ENCODE measurements at regions not wholly inside any gene's neighbourhood (a gene's known extent, or its start where the extent isn't known, plus 50 kb on each side); places are given as distances from the start of the nearest gene placed in this dataset.
"Not testable (repeated sequence)": the region's sequence is repeated elsewhere in the genome, so short reads cannot be mapped to it uniquely, and the experiment has no call there.

DNA sequence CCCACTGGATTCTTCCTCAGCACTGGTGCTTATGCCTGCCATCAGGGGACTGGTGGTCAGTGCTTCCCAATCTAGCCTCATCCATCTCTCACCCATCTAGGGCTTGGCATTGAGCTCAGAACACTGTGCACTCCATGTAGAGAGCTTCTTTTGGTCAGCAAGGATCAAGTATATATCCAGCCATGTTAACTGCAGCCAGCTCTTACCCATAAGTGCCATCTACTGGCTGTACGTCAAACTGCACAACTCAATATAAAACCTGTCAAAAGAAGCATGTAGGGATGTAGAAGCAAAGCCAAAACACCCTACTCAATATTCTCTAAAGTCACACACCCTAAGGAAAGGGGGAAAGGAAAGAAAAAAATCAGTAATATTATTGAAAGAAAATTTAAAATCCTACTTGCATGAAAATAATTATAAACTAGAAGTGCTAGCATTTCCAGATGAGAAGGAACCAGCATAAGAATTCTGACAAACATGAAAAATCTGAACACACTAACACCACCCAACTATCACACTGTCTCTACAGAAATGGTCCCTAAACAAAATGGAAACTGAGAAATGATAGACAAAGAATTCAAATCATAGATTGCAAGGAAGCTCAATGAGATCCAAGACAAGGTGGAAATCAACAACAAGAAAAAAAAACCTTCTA is 531.1 kb upstream of the STEAP1 start:
- Mint-ChIP-seq H3K9me3 (peaks cover 0 to 2% of the 10 kb centered on the region in 2 donors), H3K4me3 (no peak overlapping the region), H3K4me1 (ENCODE audit: low read depth) (peaks cover 31% of the 10 kb centered on the region), H3K27me3 (ENCODE audit: low read depth) (no peaks in the 10 kb centered on the region), H3K36me3 (ENCODE audit: insufficient read depth in 2 of 2) (no peaks in the 10 kb centered on the region), H3K27ac (no peak overlapping the region)
- ATAC-seq (replicated peaks in 1 of 2) (peak; percentile 58 to 62), DNase-seq (peak; percentile 5 to 8)

DNA sequence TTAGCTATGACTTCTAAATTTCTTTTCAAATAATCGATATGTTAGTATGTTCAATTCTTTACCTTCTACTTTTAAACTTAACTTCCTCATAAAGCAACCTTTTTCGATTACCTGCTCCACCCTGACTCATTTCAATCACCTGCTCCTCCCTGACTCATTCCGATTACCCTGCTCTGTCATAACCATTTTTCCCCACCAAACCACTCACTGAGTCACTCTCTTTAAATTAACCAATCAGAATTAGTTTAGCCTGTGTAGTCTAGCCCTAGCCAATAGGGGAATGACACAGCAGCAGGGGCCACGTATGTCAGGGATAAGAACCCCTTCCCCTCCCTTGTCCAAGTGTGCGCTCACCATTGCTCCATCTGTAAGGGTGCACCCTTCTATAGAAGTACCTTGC is 530.1 kb upstream of the STEAP1 start:
- peak; percentile 60 to 68 for ATAC-seq (replicated peaks in 1 of 2)
- peaks cover 31% of the 10 kb centered on the region for H3K4me1 Mint-ChIP-seq (ENCODE audit: low read depth)

DNA sequence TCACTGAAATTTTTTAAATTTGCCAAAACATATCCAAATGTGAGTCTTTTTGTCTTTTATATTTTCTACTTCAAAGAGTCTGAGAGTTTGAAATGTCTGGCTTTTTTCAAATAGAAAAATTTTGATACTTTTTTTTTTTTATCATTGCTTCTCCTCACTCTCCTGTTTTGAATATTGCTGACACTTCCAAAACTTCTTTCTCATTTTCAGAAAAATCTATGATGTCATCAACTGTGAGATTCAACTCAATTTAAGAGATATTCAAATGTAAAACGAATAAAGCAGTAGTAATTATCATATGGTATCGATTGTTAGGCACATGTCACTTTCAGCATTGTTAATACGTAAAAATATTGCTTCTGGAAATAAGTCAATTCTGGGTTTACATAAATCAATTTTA is 505.8 kb upstream of the STEAP1 start:
- no peaks in the 10 kb centered on the region for H3K9me3 Mint-ChIP-seq
- H3K4me1 Mint-ChIP-seq (ENCODE audit: low read depth), result no peaks in the 10 kb centered on the region
- ATAC-seq (replicated peaks in 1 of 2), result no peak
- H3K27me3 Mint-ChIP-seq (ENCODE audit: low read depth), result no peaks in the 10 kb centered on the region
- no peaks in the 10 kb centered on the region for H3K36me3 Mint-ChIP-seq (ENCODE audit: insufficient read depth in 2 of 2)
- no peak for DNase-seq
- no peak overlapping the region for H3K4me3 Mint-ChIP-seq
- no peak overlapping the region for H3K27ac Mint-ChIP-seq

More for the DNA sequence above, 530.1 kb upstream of the STEAP1 start:
- H3K4me3 Mint-ChIP-seq; H3K27me3 Mint-ChIP-seq (ENCODE audit: low read depth); H3K9me3 Mint-ChIP-seq; H3K36me3 Mint-ChIP-seq (ENCODE audit: insufficient read depth in 2 of 2); H3K27ac Mint-ChIP-seq: not testable (repeated sequence)
- peak; percentile 5 to 21 for DNase-seq

DNA sequence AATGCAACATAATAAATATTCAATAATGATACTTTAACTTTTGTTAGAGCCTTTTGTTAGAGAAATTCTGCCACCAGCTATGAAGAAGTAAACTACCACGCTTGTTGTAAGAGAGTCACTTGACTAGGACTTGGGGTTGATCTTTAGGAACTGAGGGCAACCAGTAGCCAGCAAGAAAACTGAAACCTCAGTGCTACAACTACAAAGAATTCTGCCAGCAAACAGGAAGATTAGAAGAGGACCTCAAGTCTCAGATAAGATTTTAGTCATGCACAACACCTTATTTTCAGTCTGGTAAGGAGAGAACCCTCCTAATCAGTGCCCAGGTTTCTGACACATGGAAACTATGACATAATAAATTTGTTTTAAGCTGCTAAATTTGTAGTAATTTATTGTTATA is 498.3 kb upstream of the STEAP1 start:
- no peaks in the 10 kb centered on the region for H3K4me1 Mint-ChIP-seq (ENCODE audit: low read depth)
- no peak for ATAC-seq (replicated peaks in 1 of 2)
- H3K36me3 Mint-ChIP-seq (ENCODE audit: insufficient read depth in 2 of 2), result no peaks in the 10 kb centered on the region

DNA sequence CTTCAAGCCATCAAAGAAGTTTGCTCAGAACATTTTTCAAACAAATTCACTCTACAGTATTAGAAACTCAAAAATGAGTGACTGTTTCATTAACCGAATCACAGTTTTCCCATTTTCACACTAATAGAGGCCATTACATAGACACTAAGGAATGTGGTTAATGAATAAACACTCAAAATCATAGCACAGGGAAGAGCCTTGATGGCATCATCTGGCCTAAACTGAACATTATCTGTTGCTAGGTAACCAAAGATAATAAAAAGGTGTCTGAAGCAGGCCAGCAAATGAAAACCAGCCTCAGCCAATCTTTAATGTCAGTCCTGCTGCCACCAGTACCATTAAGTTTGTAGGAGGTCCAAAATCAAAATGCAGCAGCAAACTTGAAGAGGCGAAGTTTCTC is 492.4 kb upstream of the STEAP1 start:
- Mint-ChIP-seq H3K27me3 (ENCODE audit: low read depth) (peaks cover 7% of the 10 kb centered on the region), H3K4me3 (no peak overlapping the region), H3K36me3 (ENCODE audit: insufficient read depth in 2 of 2) (no peaks in the 10 kb centered on the region), H3K9me3 (peaks cover 0 to 2% of the 10 kb centered on the region in 2 donors), H3K27ac (no peak overlapping the region), H3K4me1 (ENCODE audit: low read depth) (no peaks in the 10 kb centered on the region)
- DNase-seq, result no peak
- no peak for ATAC-seq (replicated peaks in 1 of 2)

More for the DNA sequence above, 498.3 kb upstream of the STEAP1 start:
- no peak for DNase-seq
- Mint-ChIP-seq H3K9me3 (peaks cover 0 to 3% of the 10 kb centered on the region in 2 donors), H3K27ac (no peak overlapping the region), H3K27me3 (ENCODE audit: low read depth) (no peaks in the 10 kb centered on the region), H3K4me3 (no peak overlapping the region)

DNA sequence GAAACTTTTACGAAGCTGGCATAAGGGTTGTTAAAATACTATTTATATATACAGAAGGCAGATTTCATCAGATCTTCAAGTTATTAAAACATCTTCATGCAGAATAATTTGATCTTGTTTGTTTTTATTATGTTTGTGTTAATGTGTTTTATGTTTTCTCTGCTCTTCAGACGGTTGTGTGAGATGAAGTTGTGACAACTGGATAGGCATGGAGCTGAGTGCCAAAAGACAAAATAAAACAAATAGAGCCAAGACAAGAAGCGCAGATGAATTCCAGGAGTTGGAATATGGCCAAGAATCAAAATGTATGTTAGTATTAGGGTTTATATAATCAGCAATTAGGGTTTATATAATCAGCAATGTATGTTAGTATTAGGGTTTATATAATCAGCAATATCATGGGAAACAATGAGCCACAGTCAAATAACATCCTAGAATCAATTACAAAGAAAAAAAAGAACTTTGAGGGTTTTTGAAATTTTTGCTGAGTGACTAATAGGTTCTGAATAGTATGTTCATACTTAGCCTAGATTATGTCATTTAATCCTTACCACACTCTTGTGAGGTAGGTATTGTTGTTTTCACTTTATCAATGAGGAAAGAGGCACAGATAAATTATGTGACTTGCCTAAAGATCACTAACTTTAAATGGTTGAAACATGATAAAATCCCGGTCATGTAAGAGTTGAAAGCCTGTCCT is 488.0 kb upstream of the STEAP1 start:
- peaks cover 0 to 2% of the 10 kb centered on the region in 2 donors for H3K36me3 Mint-ChIP-seq (ENCODE audit: insufficient read depth in 2 of 2)
- peaks cover 7% of the 10 kb centered on the region for H3K27me3 Mint-ChIP-seq (ENCODE audit: low read depth)
- DNase-seq (no peak), ATAC-seq (replicated peaks in 1 of 2) (no peak)
- H3K9me3 Mint-ChIP-seq, result peaks cover 0 to 7% of the 10 kb centered on the region in 2 donors
- no peaks in the 10 kb centered on the region for H3K4me1 Mint-ChIP-seq (ENCODE audit: low read depth)
- no peak overlapping the region for H3K27ac Mint-ChIP-seq
- no peak overlapping the region for H3K4me3 Mint-ChIP-seq

DNA sequence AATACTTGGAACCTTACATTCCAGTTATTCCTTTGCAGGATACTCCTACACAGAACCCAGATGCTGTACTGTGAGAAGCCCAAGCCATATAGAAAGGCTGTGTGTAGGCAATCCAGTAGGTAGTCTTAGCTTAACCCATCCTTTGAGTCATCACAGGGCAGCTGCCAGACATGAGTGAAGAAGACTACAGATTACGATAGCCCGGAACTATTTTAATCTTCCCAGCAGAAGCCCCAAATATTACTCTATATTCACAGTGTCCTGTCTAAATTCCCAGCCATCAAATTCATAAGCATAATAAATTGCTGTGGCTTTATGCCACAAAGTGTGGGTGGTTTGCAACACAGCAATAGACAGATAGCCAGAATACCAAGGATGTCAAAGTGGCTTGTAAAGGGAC is 474.1 kb upstream of the STEAP1 start:
- no peaks in the 10 kb centered on the region for H3K4me1 Mint-ChIP-seq (ENCODE audit: low read depth)
- peaks cover 0 to 1% of the 10 kb centered on the region in 2 donors for H3K36me3 Mint-ChIP-seq (ENCODE audit: insufficient read depth in 2 of 2)
- DNase-seq, result no peak
- H3K27ac Mint-ChIP-seq, result no peak overlapping the region
- peaks cover 5% of the 10 kb centered on the region for H3K27me3 Mint-ChIP-seq (ENCODE audit: low read depth)
- no peak overlapping the region for H3K4me3 Mint-ChIP-seq
- no peak for ATAC-seq (replicated peaks in 1 of 2)
- H3K9me3 Mint-ChIP-seq, result peaks cover 3 to 6% of the 10 kb centered on the region in 2 donors

DNA sequence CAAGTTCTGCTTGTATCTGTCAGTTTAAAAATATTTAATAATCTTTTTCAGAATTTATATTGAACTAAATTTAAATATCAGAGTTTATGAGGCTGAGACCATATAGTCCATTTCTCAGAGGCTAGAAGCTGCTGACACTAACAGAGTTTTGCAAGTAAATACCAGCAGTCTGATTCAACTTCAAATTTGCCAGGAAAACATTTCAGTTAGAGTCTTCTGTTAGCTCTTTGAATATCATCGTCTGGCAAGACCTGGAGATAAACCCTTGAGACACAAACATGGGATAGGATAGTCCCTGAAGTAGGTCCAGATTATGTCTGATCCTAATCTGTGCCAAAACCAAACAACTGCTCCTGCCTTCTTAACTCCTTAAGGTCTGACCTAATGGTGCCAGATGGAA is 472.8 kb upstream of the STEAP1 start:
- H3K4me3 Mint-ChIP-seq, result no peak overlapping the region
- peaks cover 3% of the 10 kb centered on the region in 2 donors for H3K9me3 Mint-ChIP-seq
- ATAC-seq (replicated peaks in 1 of 2), result no peak
- no peak overlapping the region for H3K27ac Mint-ChIP-seq
- no peaks in the 10 kb centered on the region for H3K4me1 Mint-ChIP-seq (ENCODE audit: low read depth)
- H3K27me3 Mint-ChIP-seq (ENCODE audit: low read depth), result no peaks in the 10 kb centered on the region
- no peaks in the 10 kb centered on the region for H3K36me3 Mint-ChIP-seq (ENCODE audit: insufficient read depth in 2 of 2)
- no peak for DNase-seq

DNA sequence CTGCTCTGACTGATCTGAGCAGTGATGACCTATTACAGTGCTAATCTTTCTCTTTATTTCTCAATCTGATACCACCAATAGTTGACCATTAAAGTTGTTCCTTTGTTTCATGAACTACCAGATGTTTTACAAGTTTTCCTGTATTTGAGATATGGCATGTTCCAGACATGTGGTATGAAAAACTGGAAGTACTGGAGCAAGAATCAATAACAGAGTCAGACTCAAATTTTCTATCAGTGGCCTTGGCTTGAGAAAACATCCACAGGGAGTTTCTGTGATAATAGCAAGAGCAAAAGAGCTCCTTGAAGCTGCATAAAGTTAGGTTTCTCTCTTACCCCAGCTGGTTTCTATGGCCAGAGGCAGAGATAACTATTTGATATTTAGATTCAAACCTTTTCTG is 469.0 kb upstream of the STEAP1 start:
- no peak overlapping the region for H3K27ac Mint-ChIP-seq
- ATAC-seq (replicated peaks in 1 of 2) (no peak), DNase-seq (no peak)
- no peak overlapping the region for H3K4me3 Mint-ChIP-seq
- H3K9me3 Mint-ChIP-seq, result no peaks in the 10 kb centered on the region
- no peaks in the 10 kb centered on the region for H3K4me1 Mint-ChIP-seq (ENCODE audit: low read depth)
- H3K36me3 Mint-ChIP-seq (ENCODE audit: insufficient read depth in 2 of 2), result no peaks in the 10 kb centered on the region
- H3K27me3 Mint-ChIP-seq (ENCODE audit: low read depth), result no peaks in the 10 kb centered on the region

DNA sequence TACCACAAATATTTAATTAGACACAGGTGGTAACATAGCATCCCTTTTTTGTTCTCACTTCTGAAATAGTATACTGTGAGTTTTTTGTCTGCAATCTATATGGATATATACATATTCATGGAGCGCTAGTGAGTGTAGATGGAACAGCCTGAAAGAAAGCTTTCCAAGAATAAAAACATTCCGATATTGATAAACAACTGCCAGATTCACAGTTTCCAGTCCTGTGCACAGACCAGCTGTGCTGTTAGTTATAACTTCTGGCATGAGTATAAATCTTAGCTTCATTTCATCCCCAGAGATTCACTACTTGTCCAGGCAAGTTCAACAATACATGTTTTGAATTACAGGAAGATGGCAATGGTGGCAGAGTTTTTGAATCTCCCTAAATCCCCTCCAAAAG is 467.1 kb upstream of the STEAP1 start:
- Mint-ChIP-seq H3K27me3 (ENCODE audit: low read depth) (no peaks in the 10 kb centered on the region), H3K36me3 (ENCODE audit: insufficient read depth in 2 of 2) (no peaks in the 10 kb centered on the region), H3K9me3 (no peaks in the 10 kb centered on the region), H3K4me1 (ENCODE audit: low read depth) (no peaks in the 10 kb centered on the region), H3K4me3 (no peak overlapping the region), H3K27ac (no peak overlapping the region)
- DNase-seq (no peak), ATAC-seq (replicated peaks in 1 of 2) (no peak)

DNA sequence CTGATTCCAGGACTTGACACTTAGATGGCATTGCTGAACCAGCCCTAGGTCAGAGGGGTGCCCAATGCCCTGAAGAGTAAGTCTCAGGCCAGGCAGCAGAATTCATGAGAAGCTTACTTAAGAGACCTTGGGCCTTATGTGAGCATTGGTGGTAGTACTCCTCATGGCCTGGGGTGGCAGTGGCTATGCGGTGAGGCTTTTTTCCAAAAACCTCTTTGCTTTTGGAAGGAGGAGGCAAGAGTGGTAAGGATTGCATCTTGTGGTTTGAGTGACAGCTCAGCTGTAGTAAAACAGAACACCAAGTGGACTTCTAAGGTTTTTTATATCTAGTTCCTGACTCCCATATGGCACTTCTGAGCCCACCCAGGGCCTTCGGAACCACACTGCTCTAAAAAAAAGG is 459.0 kb upstream of the STEAP1 start:
- ATAC-seq (replicated peaks in 1 of 2) (no peak), DNase-seq (no peak)
- no peaks in the 10 kb centered on the region for H3K4me1 Mint-ChIP-seq (ENCODE audit: low read depth)
- no peak overlapping the region for H3K4me3 Mint-ChIP-seq
- H3K9me3 Mint-ChIP-seq, result peaks cover 5 to 9% of the 10 kb centered on the region in 2 donors
- no peaks in the 10 kb centered on the region for H3K27me3 Mint-ChIP-seq (ENCODE audit: low read depth)
- no peak overlapping the region for H3K27ac Mint-ChIP-seq
- no peaks in the 10 kb centered on the region for H3K36me3 Mint-ChIP-seq (ENCODE audit: insufficient read depth in 2 of 2)

DNA sequence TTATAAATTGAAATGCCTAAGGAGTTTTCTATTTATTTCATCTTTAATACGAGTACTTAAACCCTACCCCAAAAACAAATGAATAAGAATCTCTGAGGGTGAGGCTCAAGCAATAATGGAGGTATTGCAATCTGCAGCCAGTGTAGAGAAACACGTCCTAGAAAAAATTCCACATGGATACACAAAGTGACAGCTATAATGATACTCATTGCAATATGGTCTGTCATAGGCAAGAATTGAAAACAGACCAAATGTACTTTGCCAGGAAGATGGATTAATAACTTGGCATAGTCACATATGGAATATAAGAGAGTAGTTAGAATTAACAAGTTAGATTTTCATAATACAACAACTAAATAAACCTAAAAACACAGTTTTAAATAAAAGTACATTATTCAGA is 440.1 kb upstream of the STEAP1 start:
- no peak overlapping the region for H3K27ac Mint-ChIP-seq
- no peaks in the 10 kb centered on the region for H3K4me1 Mint-ChIP-seq (ENCODE audit: low read depth)
- DNase-seq (no peak), ATAC-seq (replicated peaks in 1 of 2) (no peak)
- H3K9me3 Mint-ChIP-seq, result peaks cover 3 to 7% of the 10 kb centered on the region in 2 donors
- no peaks in the 10 kb centered on the region for H3K27me3 Mint-ChIP-seq (ENCODE audit: low read depth)
- H3K4me3 Mint-ChIP-seq, result no peak overlapping the region
- no peaks in the 10 kb centered on the region for H3K36me3 Mint-ChIP-seq (ENCODE audit: insufficient read depth in 2 of 2)

DNA sequence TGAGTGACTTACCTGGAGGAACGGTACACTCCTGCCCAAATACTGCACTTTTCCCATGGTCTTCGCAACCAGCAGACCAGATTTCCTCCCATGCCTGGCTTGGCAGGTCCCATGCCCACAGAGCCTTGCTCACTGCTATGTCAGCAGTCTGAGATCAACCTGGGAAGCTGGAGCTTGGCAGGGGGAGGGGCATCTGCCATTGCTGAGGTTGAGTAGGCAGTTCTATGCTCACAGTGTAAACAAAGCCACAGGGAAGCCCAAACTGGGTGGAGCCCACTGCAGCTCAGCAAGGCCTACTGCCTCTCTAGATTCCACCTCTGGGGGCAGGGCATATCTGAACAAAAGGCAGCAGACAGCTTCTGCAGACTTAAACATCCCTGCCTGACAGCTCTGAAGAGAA is 435.3 kb upstream of the STEAP1 start:
- not testable (repeated sequence) for H3K9me3 Mint-ChIP-seq; H3K27ac Mint-ChIP-seq; ATAC-seq (replicated peaks in 1 of 2); H3K36me3 Mint-ChIP-seq (ENCODE audit: insufficient read depth in 2 of 2); H3K4me3 Mint-ChIP-seq; H3K27me3 Mint-ChIP-seq (ENCODE audit: low read depth); DNase-seq; H3K4me1 Mint-ChIP-seq (ENCODE audit: low read depth)

DNA sequence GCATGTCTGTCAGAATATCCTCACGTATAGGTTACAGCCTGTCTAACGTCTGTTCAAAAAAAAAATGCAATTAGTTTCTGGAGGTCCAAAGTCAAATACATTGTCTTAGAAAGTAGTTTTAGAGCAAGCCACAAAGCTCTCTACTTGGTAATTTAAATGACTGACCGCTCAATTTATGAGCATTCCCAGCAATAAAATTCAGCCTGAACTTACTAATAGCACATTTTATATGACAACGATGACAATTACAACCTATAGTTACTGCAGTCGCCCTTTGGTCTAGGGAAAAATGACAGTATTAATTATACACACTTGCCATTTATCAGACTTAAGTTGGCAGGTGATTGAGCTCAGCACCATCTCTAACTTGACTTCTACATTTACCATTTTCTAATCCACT is 425.8 kb upstream of the STEAP1 start:
- DNase-seq (no peak), ATAC-seq (replicated peaks in 1 of 2) (no peak)
- Mint-ChIP-seq H3K4me3 (no peak overlapping the region), H3K4me1 (ENCODE audit: low read depth) (no peaks in the 10 kb centered on the region), H3K27ac (no peak overlapping the region), H3K36me3 (ENCODE audit: insufficient read depth in 2 of 2) (no peaks in the 10 kb centered on the region), H3K27me3 (ENCODE audit: low read depth) (no peaks in the 10 kb centered on the region), H3K9me3 (no peaks in the 10 kb centered on the region)

Measured in activated T-cell treated with anti-CD3 and anti-CD28 coated beads, Interleukin-2, amount 50 U/mL, for 72 hours (primary cell).